ENCODE measurements at regions not wholly inside any gene's neighbourhood (a gene's known extent, or its start where the extent isn't known, plus 50 kb on each side); places are given as distances from the start of the nearest gene placed in this dataset.

DNA sequence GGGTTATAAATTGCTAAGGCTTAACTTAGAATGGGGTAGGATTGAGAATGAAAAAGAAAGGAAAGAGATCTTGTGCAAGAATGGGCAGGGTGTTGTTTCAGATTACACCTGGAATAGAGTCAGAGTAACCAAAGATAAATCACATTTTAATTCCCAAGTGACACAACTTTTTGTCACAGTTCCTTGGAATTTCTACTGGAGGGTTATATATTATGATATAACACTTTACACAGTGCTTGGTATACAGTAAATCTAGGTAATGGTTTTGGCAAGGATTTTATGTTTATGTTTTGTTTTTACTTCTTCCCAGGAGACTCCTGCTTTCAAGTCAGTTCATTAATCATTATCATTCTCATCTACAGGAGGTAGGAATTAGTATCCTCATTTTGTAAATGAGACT lies 115.7 kb upstream of the KCNJ16 start:
- ChIA-PET POLR2A (ENCODE audit: low non-redundant PET) (no interaction called here), CTCF (interaction anchor here (0.5 to 0.6 kb wide), 2 partner anchors 181 to 266 kb away, joined by 3 to 5 read pairs; no protein-coding TSS in a partner anchor)
- TF ChIP-seq, protein P1, sequence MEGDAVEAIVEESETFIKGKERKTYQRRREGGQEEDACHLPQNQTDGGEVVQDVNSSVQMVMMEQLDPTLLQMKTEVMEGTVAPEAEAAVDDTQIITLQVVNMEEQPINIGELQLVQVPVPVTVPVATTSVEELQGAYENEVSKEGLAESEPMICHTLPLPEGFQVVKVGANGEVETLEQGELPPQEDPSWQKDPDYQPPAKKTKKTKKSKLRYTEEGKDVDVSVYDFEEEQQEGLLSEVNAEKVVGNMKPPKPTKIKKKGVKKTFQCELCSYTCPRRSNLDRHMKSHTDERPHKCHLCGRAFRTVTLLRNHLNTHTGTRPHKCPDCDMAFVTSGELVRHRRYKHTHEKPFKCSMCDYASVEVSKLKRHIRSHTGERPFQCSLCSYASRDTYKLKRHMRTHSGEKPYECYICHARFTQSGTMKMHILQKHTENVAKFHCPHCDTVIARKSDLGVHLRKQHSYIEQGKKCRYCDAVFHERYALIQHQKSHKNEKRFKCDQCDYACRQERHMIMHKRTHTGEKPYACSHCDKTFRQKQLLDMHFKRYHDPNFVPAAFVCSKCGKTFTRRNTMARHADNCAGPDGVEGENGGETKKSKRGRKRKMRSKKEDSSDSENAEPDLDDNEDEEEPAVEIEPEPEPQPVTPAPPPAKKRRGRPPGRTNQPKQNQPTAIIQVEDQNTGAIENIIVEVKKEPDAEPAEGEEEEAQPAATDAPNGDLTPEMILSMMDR (conservative IDR thresholded peaks at IDR 0.05; ENCODE audit: low read depth): no peak
- no peak overlapping the region for H3K27ac ChIP-seq
- DNase-seq (ENCODE audit: low spot score): no peak

DNA sequence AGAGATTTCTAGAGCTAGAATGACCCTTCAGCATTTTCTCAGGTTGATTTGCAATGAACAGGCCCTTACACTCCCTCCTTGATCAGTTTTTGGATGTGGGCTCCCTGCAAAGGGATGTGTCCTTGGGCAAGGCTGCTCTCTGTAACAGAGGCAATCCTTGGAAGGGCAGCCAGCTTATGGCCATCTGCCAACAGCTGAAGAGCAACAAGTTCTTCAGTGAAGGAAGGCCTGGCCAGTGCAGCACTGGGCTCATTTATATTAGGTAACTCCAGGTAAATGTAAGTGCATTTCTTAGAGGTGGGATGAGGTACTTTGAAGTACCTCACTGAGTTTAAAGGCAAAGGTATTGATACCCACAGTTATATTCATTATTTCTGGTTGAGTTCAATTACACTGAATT lies 114.3 kb upstream of the KCNJ16 start:
- no peak for DNase-seq (ENCODE audit: low spot score)
- CTCF ChIA-PET: no interaction called here
- POLR2A ChIA-PET (ENCODE audit: low non-redundant PET): no interaction called here

DNA sequence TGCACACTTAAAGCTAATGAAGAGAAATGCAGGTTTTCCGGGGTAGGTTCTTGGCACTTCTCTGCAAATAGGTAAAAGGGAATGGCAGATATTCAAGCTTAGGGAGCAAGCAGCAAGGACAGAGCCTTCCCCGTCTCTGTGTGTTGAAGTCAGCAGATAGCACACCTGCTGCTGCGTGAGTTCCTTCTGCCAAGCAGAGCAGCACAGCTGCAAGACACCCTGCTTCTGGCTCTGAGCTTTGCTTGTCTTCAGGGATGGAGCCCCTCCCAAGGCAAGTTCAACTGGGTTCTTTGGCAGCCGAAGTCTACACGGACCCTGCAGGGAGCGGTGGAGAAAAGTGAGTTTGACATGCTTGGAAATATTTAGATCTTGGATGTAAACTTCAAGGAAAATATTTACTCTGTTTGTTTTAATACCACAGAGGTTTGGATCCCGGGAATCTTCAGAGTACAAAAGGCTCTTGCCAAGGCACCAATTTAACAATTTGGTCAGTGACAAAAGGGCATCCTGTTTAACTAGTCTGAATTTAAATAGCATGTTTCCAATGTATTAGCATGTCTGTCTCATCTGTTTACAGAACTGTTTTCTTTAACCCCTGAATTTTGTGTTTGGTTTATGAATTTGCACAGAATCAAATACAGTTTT lies 113.4 kb upstream of the KCNJ16 start:
- H3K27ac ChIP-seq: no peak overlapping the region
- TF ChIP-seq, protein P1 (conservative IDR thresholded peaks at IDR 0.05; ENCODE audit: low read depth): no peak
- ChIA-PET POLR2A (ENCODE audit: low non-redundant PET) (no interaction called here), CTCF (interaction anchor here (0.5 kb wide), 1 partner anchor 82 kb away, joined by 3 read pairs; no protein-coding TSS in a partner anchor)
- no peak for DNase-seq (ENCODE audit: low spot score)

More for the DNA sequence above, 114.3 kb upstream of the KCNJ16 start:
- no peak overlapping the region for H3K27ac ChIP-seq
- TF ChIP-seq, protein P1 (conservative IDR thresholded peaks at IDR 0.05; ENCODE audit: low read depth): no peak

DNA sequence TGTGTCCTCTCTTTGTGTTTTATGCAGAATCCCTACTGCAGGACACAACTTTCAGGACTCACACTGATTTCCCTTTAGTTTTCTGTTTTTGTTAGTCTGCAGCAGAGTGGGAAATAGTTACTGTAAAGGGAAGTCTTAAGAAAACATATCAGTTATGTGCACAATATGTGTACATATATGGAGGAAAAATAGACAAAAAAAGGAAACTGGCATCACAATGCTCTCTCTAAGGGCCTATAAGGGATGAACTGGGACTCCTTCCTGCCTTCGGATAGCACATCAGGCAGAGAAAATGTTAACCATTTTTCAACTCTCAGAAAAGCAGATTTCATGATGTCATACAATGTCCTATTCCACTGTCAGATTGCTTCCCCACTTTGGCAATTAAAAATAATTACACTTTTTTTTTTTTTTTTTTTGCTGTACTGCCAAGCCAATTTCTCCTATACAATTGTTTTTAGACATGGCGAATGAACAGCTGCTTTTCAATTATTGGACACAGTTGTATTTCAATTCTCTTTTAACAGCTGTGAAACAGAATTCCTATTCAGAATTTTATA lies 112.5 kb upstream of the KCNJ16 start:
- POLR2A ChIA-PET (ENCODE audit: low non-redundant PET): no interaction called here
- H3K27ac ChIP-seq: no peak overlapping the region
- DNase-seq (ENCODE audit: low spot score): no peak
- TF ChIP-seq, protein P1 (conservative IDR thresholded peaks at IDR 0.05; ENCODE audit: low read depth): no peak
- CTCF ChIA-PET: no interaction called here

DNA sequence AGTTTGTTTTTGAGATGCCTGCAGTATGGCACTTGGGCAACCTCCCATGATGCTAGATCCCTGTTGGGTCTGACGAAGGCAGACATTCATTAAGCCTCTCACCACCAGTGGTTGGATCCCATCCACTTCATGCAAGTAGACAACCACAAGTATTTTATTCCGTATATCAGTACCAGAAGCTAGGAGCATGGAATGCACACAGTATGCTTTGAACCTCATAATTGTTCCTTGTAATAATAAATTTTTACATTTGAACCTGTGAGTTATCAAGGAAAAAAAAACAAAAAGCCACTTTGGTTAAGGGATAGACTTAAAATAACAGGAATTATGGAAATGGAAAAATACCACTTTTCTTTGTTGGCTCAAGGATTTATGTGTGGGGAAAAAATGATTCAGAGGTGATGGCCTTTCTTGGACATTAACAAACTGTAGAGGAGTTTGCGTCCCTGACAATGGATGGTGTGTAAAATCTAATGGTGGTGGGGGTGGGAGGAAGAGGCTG lies 107.1 kb upstream of the KCNJ16 start:
- TF ChIP-seq, protein P1 (conservative IDR thresholded peaks at IDR 0.05; ENCODE audit: low read depth): no peak
- no peak overlapping the region for H3K27ac ChIP-seq
- ChIA-PET POLR2A (ENCODE audit: low non-redundant PET) (no interaction called here), CTCF (no interaction called here)
- DNase-seq (ENCODE audit: low spot score): no peak

DNA sequence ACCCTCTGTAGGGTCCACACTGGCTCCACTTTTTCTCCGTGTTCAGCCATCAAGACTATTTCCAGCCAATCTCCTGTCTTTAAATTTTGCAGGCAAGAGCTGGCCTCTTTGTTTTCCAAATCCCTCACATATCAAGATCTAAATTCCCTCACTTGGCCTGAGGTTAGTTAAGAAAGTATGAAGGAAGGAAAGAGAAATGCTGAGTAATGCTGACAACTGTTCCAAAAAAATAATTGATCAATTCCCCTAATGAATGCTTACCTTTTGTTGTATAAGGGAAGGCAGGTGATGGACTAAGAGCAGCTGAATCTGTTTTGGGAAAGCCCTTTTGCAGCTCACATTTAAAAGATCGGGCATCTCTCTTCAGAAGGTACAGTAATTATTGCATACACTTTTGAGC lies 105.1 kb upstream of the KCNJ16 start:
- ChIA-PET POLR2A (ENCODE audit: low non-redundant PET) (no interaction called here), CTCF (interaction anchor here (0.6 kb wide), 1 partner anchor 812 kb away, joined by 5 read pairs; no protein-coding TSS in a partner anchor)
- DNase-seq (ENCODE audit: low spot score): no peak
- H3K27ac ChIP-seq: no peak overlapping the region
- TF ChIP-seq, protein P1 (conservative IDR thresholded peaks at IDR 0.05; ENCODE audit: low read depth): no peak

Data from RWPE1 (cell line).